ENCODE measurements at regions not wholly inside any gene's neighbourhood (a gene's known extent, or its start where the extent isn't known, plus 50 kb on each side); places are given as distances from the start of the nearest gene placed in this dataset.

GRCh38 chr1:191561276-191561675, 597.0 kb upstream of the RGS18 start:
- no peak for TF ChIP-seq CTCF (IDR thresholded peaks at IDR 0.05; ENCODE audit: poor library complexity)
- TF ChIP-seq EZH2 (IDR thresholded peaks at IDR 0.05; ENCODE audit: borderline replicate concordance), result no peak
- TF ChIP-seq EZH2phosphoT487 (IDR thresholded peaks at IDR 0.05; ENCODE audit: low read depth, severe bottlenecking, unreplicated experiment), result no peak
